ENCODE measurements at regions not wholly inside any gene's neighbourhood (a gene's known extent, or its start where the extent isn't known, plus 50 kb on each side); places are given as distances from the start of the nearest gene placed in this dataset.

DNA sequence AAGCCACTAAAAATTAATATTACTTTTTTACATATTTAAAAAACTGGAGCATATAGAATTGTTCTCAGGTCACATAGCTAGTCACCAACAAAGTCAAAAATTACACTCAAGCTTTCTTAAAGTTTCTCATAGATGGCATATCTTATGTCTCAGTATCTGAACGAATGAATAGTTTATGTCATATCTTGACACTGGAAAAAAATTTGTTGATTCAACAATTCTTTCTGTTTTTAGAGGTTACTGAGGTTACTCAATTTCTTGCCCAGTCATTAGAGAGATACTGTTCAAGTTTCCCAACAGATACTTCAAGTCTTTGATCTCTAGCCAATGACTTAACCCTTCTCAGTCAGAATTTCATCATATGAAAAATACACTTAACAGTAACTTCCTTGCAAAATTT is 113.1 kb upstream of the XIRP2 start:
- no peak for TF ChIP-seq POLR2A (IDR thresholded peaks at IDR 0.05; ENCODE audit: low read length)
- no peak for TF ChIP-seq GATA1 (IDR thresholded peaks at IDR 0.05; ENCODE audit: low read depth, low read length)
